ENCODE measurements at regions not wholly inside any gene's neighbourhood (a gene's known extent, or its start where the extent isn't known, plus 50 kb on each side); places are given as distances from the start of the nearest gene placed in this dataset.

DNA sequence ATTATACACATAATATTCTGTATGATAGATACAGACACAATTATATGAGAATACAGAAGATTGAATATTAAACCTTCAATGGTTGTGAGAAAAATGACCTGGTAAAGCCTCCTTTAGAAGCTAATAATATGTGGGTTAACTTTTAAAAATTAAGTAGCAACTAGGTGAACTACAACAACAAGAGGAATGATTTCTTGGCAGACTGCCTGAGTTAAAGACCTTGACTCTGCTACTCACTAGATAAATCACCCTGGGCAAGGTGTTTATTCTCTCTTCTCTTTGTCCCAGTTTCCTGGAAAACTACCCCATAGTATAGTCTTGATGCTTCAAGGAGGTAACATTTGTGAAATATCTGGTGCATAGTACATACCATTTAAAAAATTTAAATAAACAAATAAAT is 519.6 kb upstream of the TENM4 start:
- Histone ChIP-seq H3K27ac (no peak overlapping the region), H3K36me3 (replicated peaks) (no peaks in the 10 kb centered on the region), H3K27me3 (replicated peaks) (no peaks in the 10 kb centered on the region), H3K4me3 (ENCODE audit: low read depth, low read length) (no peak overlapping the region)
- TF ChIP-seq, protein P1, sequence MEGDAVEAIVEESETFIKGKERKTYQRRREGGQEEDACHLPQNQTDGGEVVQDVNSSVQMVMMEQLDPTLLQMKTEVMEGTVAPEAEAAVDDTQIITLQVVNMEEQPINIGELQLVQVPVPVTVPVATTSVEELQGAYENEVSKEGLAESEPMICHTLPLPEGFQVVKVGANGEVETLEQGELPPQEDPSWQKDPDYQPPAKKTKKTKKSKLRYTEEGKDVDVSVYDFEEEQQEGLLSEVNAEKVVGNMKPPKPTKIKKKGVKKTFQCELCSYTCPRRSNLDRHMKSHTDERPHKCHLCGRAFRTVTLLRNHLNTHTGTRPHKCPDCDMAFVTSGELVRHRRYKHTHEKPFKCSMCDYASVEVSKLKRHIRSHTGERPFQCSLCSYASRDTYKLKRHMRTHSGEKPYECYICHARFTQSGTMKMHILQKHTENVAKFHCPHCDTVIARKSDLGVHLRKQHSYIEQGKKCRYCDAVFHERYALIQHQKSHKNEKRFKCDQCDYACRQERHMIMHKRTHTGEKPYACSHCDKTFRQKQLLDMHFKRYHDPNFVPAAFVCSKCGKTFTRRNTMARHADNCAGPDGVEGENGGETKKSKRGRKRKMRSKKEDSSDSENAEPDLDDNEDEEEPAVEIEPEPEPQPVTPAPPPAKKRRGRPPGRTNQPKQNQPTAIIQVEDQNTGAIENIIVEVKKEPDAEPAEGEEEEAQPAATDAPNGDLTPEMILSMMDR (IDR thresholded peaks at IDR 0.05; ENCODE audit: low read depth, low read length, missing control alignments): no peak
- in situ Hi-C loops (cut with HindIII; ENCODE audit: low pct_ligation_motif_present, low sequenced_read_pairs): no loop called here
- no peak for DNase-seq

DNA sequence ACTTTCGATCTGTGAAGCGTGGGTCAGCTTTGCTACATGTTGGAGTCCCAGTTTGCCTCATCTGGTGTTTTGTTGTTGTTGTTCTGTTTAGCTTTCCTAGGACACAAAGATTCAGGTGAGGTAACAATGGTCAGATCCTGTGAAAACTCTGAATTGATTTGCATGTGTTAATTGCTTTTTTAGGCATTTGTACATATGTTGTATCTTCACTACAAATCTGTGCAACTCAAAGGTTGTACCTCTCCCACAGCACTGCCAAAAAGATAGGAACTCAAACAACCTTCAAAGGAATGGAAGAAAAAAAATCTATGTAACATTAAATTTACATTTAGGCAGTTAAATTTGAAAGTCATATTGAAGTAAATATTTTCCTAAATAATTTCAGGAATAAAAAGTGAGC is 518.5 kb upstream of the TENM4 start:
- no peak for DNase-seq
- Histone ChIP-seq H3K36me3 (replicated peaks) (no peaks in the 10 kb centered on the region), H3K27me3 (replicated peaks) (no peaks in the 10 kb centered on the region), H3K27ac (no peak overlapping the region), H3K4me3 (ENCODE audit: low read depth, low read length) (no peak overlapping the region)
- in situ Hi-C loops (cut with HindIII; ENCODE audit: low pct_ligation_motif_present, low sequenced_read_pairs): no loop called here
- TF ChIP-seq, protein P1 (IDR thresholded peaks at IDR 0.05; ENCODE audit: low read depth, low read length, missing control alignments): no peak

DNA sequence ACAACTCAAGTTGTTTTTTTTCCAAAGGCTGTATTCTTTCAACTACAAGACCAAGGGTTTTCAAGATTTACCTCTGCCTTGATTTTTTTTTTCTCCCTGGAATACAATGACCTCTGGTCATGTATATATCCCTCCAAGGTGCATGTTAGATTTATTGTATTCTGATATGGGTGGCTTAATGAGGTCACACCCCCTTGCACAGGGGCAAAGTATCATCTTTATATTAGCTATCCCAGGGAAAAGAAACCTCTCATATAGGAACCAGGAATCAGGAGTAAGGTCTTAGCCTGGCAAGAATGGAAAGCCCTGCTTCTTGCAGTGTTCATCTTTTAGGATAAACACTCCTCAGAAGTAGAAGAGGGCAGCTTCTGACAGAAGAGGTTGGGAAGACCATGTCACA is 516.9 kb upstream of the TENM4 start:
- no peak for DNase-seq
- H3K27ac ChIP-seq: no peak overlapping the region
- TF ChIP-seq, protein P1 (IDR thresholded peaks at IDR 0.05; ENCODE audit: low read depth, low read length, missing control alignments): no peak
- no peak overlapping the region for H3K4me3 ChIP-seq (ENCODE audit: low read depth, low read length)
- no peaks in the 10 kb centered on the region for H3K27me3 ChIP-seq (replicated peaks)
- in situ Hi-C loops (cut with HindIII; ENCODE audit: low pct_ligation_motif_present, low sequenced_read_pairs): no loop called here
- no peaks in the 10 kb centered on the region for H3K36me3 ChIP-seq (replicated peaks)

DNA sequence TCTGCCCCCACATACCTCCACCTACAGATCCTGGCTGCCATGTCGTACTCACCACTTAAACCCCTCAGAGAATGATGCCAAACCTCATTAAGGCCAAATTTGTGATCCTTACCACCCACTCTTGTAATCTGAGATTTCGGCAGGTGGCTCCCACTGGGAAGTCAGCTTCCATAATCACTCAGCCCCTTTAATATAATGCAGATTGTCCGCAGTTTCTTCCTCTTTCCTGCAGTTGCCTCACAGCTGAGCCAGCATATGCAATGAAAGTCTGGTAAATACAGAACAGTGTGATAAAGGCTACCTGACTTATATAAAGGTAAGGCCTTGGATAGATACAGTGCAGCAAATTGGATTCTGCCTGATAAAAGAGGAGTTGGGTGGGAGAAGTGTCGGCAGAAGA is 515.2 kb upstream of the TENM4 start:
- H3K27me3 ChIP-seq (replicated peaks): no peaks in the 10 kb centered on the region
- H3K36me3 ChIP-seq (replicated peaks): no peaks in the 10 kb centered on the region
- no peak overlapping the region for H3K27ac ChIP-seq
- H3K4me3 ChIP-seq (ENCODE audit: low read depth, low read length): no peak overlapping the region
- no peak for DNase-seq
- in situ Hi-C loops (cut with HindIII; ENCODE audit: low pct_ligation_motif_present, low sequenced_read_pairs): no loop called here
- TF ChIP-seq, protein P1 (IDR thresholded peaks at IDR 0.05; ENCODE audit: low read depth, low read length, missing control alignments): no peak

DNA sequence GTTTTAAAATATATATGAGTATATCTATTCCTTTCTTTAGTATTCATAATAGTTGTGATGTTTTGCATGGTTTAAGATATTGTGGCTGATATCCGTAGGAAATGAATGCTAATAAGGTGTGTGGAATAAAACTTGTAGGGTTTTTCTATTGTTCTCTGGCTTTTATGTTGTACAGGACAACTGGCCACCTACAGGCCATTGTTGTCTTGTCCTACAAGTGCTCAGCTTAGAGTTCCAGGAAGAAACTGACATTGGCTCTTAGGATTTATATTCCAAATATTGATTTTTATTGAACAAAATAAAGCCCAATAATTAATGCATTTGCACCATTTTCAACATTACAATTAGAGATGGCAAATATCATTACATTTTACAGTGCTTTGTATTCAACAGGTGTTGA is 512.8 kb upstream of the TENM4 start:
- Histone ChIP-seq H3K27ac (no peak overlapping the region), H3K4me3 (ENCODE audit: low read depth, low read length) (no peak overlapping the region), H3K36me3 (replicated peaks) (no peaks in the 10 kb centered on the region), H3K27me3 (replicated peaks) (no peaks in the 10 kb centered on the region)
- DNase-seq: no peak
- TF ChIP-seq, protein P1 (IDR thresholded peaks at IDR 0.05; ENCODE audit: low read depth, low read length, missing control alignments): peak; percentile 11
- in situ Hi-C loops (cut with HindIII; ENCODE audit: low pct_ligation_motif_present, low sequenced_read_pairs): no loop called here

DNA sequence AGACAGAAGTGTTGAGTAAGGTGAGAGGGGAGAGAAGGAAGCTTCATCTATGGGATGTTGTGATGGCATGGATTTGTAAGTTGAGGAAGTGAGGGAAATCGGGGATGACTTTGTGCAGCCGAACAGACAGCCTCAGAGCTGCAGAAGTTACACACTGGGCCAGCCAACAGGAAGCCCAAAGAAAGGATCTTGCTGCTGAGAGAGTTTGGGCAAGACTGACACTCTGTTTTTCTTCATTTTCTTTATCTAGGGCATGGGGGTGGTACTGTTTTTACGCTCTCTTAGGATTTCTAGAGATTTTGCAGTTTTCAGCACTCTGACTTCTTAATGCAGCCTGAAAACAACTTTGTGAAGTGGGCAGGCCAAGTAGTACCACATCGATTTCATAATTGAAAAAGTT is 509.9 kb upstream of the TENM4 start:
- H3K4me3 ChIP-seq (ENCODE audit: low read depth, low read length): no peak overlapping the region
- in situ Hi-C loops (cut with HindIII; ENCODE audit: low pct_ligation_motif_present, low sequenced_read_pairs): no loop called here
- no peaks in the 10 kb centered on the region for H3K36me3 ChIP-seq (replicated peaks)
- H3K27ac ChIP-seq: no peak overlapping the region
- TF ChIP-seq, protein P1 (IDR thresholded peaks at IDR 0.05; ENCODE audit: low read depth, low read length, missing control alignments): no peak
- no peak for DNase-seq
- H3K27me3 ChIP-seq (replicated peaks): no peaks in the 10 kb centered on the region

All from brain microvascular endothelial cell (primary cell).